ACC112 (cell line): ENCODE measurements at regions not wholly inside any gene's neighbourhood (a gene's known extent, or its start where the extent isn't known, plus 50 kb on each side); places are given as distances from the start of the nearest gene placed in this dataset.
"Not testable (repeated sequence)": the region's sequence is repeated elsewhere in the genome, so short reads cannot be mapped to it uniquely, and the experiment has no call there.

ENCODE experiments used
- H2AFZ ChIP-seq: fragments of 200-600 bp; sonication (generic); one replicate; pipeline ENCODE4 v1.6.0; 2017; ENCODE audit warnings: antibody characterized with exemption, low read length; ENCODE audit not compliant: unreplicated experiment
- H3K27ac ChIP-seq: fragments of 200-600 bp; sonication (generic); 2 replicates; pipeline ENCODE4 v1.5.1; 2014; ENCODE audit warnings: low read depth, mild to moderate bottlenecking, antibody characterized with exemption, low read length, moderate library complexity
- H3K27me3 ChIP-seq: fragments of 200-600 bp; sonication (generic); 2 replicates; pipeline ENCODE4 v1.6.1; 2014; ENCODE audit warnings: mild to moderate bottlenecking, antibody characterized with exemption, low read length, moderate library complexity, mixed read lengths; ENCODE audit not compliant: insufficient read depth
- H3K36me3 ChIP-seq: fragments of 200-600 bp; sonication (generic); 2 replicates; pipeline ENCODE4 v1.6.1; 2016; ENCODE audit warnings: mild to moderate bottlenecking, antibody characterized with exemption, low read length, moderate library complexity, mixed read lengths; ENCODE audit not compliant: insufficient read depth
- H3K4me1 ChIP-seq: fragments of 200-600 bp; sonication (generic); one replicate; pipeline ENCODE4 v1.6.1; 2016; ENCODE audit warnings: low read length, mixed read lengths; ENCODE audit not compliant: insufficient read depth, unreplicated experiment, control insufficient read depth
- H3K4me3 ChIP-seq: fragments of 200-600 bp; sonication (generic); 2 replicates; pipeline ENCODE4 v1.5.1; 2014; ENCODE audit warnings: mild to moderate bottlenecking, low read depth, low read length
- H3K79me2 ChIP-seq: fragments of 200-600 bp; sonication (generic); one replicate; pipeline ENCODE4 v1.6.0; 2016; ENCODE audit warnings: low read length; ENCODE audit not compliant: control insufficient read depth, unreplicated experiment, insufficient read depth

DNA sequence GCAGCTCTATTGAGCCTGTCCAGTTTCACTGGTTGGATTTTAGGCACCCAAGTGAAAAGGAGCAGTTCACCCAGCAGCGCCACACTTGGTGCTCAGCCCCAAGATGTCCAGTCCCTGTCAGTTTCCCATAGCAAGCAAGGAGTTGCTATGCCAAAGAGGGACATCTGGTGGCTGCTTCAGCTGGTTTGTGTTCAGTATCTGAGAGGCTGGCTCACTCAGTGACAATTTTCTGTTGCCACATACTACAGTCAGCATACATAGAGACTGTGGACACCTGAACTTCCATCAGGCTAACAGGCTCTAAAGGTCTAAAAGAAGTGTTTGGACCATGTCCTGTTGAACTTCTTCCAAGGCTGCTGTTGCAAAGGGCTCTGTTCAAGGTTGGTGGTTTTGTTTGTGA is 453.9 kb downstream of the RPIA start:
- not testable (repeated sequence) for H3K27me3 ChIP-seq, H2AFZ ChIP-seq, H3K27ac ChIP-seq, H3K79me2 ChIP-seq, H3K36me3 ChIP-seq, H3K4me3 ChIP-seq, H3K4me1 ChIP-seq

DNA sequence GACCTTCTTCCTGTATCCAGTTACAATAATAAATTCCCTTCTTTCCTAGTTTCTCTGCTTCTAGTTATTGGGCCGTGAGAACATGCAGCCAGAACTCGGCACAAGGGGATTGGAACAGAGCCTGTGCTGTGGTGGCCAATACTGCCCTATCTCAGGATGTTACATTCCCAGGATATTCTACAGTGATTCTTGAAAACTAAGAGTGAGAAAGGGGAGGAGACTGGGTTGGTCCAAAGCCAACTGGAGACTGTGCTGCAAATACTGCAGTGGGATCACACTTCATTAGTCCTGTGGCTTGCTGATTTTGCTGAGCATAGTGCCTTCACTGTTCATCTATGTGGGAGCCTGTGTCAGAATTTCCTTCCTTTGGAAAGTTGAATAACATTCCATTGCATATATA is 456.8 kb downstream of the RPIA start:
- not testable (repeated sequence) for H3K4me3 ChIP-seq, H3K79me2 ChIP-seq, H2AFZ ChIP-seq, H3K27ac ChIP-seq, H3K4me1 ChIP-seq, H3K27me3 ChIP-seq, H3K36me3 ChIP-seq

DNA sequence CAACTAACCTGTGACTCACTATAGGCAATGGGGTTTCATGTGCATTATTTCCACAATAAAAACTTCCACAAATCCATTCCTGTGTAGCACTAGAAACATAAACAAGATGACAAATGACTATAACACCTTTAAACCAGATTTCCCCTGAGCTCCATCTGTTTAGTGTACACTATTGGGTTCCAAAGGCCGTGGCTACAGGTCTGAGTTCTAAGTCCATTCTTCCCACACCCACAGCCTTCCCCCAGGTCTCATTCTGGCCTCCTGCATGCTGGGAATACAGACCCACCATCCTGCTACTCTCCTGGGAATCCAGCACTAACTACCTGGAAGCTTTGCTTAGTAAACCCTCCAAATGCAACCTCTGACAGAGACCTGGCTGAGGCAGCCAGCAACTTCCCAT is 460.2 kb downstream of the RPIA start:
- not testable (repeated sequence) for H3K4me1 ChIP-seq, H3K27me3 ChIP-seq, H3K27ac ChIP-seq, H2AFZ ChIP-seq, H3K36me3 ChIP-seq, H3K79me2 ChIP-seq, H3K4me3 ChIP-seq

DNA sequence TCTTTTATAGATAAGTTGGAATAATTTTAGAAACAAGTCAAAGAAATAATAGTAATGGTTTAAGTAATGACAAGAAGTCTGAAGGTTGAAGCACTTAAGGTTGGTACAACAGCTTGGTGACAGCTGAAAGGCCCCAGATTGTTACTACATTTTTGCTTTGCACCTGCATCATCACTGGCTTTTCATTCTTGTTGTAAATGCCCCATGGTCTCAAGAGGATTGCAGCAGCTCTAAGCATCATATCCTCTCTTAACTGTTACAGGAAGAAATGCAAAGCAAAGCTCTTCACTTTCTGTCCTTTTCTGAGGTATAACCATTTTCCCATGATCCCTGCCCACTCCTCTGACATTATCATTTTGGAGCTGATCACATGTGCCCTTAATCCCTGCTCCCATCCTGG is 461.0 kb downstream of the RPIA start:
- H3K4me3 ChIP-seq, H3K79me2 ChIP-seq, H3K4me1 ChIP-seq, H3K27me3 ChIP-seq, H2AFZ ChIP-seq, H3K27ac ChIP-seq, H3K36me3 ChIP-seq: not testable (repeated sequence)

DNA sequence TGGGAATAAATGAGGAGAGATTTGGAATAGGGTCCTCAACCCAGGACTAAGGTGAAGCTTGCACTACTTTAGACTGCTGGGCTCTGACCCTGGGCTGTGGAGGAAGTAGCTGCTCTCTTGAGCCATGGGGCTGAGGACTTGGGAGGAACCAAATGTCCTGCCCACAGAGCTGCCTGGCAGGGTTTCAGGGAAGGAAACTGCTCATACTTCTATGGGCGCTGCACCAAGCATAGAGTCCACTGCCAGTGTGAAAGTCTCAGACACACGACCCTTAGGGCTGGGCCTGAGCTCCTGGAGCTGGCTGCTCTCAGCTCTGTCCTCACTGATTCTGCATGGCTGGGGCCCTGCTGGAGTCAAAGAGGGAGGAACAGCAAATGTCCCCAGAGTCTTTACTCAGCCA is 461.7 kb downstream of the RPIA start:
- H3K27me3 ChIP-seq, H3K4me3 ChIP-seq, H3K36me3 ChIP-seq, H3K4me1 ChIP-seq, H3K79me2 ChIP-seq, H3K27ac ChIP-seq, H2AFZ ChIP-seq: not testable (repeated sequence)

DNA sequence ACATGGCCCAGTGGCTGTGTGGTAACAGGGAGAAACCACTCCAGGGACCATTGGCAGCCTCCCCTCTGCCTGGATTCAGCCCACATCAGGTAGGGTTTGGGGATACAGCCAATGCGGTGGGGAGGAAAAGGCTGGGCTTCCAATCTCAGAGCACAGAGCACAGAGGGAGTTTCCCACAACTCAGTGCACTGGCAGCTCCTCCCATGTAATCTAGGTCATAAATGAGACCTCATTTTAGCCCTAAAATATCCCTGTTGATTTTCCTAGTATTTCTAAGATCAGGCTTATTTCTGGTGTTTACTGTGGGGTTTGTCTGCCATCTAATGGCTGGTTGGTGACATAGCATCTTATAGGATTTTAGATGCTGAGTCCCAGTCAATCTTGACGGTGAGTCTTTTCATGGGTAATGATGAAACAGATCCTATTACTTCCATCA is 462.8 kb downstream of the RPIA start:
- not testable (repeated sequence) for H2AFZ ChIP-seq, H3K27me3 ChIP-seq, H3K4me1 ChIP-seq, H3K36me3 ChIP-seq, H3K4me3 ChIP-seq, H3K27ac ChIP-seq, H3K79me2 ChIP-seq

DNA sequence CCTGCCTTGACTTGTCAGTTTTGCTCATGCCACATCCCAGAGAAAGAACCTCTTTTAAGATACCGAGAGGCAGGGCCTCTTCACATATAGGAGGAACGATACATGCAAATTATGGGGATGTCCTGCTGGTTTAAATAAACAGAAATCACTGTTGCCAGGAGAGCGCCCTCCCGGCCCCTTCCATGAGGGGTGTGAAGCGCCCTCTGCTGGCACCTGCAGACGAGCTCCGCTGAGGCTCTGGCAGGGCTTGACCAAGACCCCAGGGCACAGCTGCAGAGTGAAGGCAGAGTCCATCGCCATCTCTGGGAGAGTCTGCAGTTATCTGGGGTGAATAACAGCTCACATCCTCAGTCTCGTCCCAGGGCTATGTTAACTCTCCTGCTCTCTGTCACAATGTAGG is 468.8 kb downstream of the RPIA start:
- H3K27me3 ChIP-seq, H3K79me2 ChIP-seq, H3K36me3 ChIP-seq, H3K4me1 ChIP-seq, H3K27ac ChIP-seq, H3K4me3 ChIP-seq, H2AFZ ChIP-seq: not testable (repeated sequence)

DNA sequence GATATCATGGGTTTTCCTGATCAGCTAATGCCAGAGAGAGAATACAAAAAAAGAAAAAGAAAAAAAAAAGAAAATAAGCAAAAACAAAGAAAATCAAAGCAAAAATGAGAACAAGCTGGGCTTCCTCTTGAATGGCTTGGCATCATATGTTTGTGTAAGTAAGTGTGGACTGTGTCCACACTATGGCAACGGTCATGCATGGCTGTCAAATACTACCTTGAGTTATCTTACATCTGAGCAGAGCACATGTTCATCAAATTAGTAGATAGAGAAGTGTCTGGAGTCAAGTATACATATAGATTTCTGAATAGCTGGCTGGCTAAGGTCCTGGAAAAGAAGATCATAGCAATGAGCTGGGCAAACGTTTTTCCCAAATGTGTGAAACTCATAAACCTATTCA is 470.2 kb downstream of the RPIA start:
- not testable (repeated sequence) for H3K4me3 ChIP-seq, H3K36me3 ChIP-seq, H3K4me1 ChIP-seq, H3K79me2 ChIP-seq, H3K27ac ChIP-seq, H2AFZ ChIP-seq, H3K27me3 ChIP-seq

DNA sequence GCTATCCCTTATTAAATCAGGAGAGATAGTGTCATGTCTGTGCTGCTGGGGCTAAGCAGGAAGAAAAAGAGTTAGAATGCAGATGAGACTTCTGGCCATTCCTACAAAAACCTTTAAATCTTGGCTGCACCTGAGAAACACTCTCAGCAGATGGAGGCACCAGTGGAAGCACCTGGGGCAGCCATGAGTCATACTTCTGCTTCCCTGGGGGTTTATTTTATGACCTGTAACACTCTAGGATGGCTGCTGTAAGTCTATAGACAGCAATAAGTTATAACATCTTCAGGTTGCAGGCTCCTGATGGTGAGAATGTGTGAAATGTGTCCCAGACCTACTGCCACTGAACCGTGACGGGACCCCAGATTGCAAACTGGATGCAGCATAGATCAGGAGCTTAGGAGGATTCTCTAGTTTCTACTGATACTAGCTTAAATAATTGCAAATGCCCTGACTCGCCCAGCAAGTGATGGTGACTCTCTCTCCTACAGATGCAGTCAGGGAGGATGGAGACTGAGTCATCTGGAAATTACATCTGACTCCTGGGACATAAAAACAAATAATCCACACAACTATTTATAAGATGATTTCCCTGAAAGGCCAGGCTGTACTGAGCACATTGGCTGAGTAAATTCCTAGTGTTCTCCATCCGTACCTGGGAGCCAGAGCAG is 479.2 kb downstream of the RPIA start:
- H3K4me1 ChIP-seq, H3K79me2 ChIP-seq, H2AFZ ChIP-seq, H3K27me3 ChIP-seq, H3K4me3 ChIP-seq, H3K27ac ChIP-seq, H3K36me3 ChIP-seq: not testable (repeated sequence)

DNA sequence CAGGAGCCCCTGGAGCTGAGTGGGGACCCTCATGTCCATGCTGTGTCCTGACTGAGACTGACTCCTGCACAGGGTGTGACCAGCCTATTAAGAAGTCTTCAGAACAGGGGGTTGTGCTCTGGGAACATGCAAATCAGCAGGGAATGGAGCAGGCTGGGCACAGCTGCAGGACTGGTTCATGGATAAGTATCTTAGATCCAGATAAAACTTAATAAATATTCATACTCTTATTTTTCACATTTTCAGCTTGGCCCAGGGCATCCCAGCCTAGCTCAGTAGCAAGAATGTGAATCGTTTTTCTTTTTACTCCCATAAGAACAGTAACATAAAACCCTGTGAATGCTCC is 479.7 kb downstream of the RPIA start:
- not testable (repeated sequence) for H3K79me2 ChIP-seq, H3K36me3 ChIP-seq, H3K27ac ChIP-seq, H3K4me3 ChIP-seq, H3K4me1 ChIP-seq, H2AFZ ChIP-seq, H3K27me3 ChIP-seq

DNA sequence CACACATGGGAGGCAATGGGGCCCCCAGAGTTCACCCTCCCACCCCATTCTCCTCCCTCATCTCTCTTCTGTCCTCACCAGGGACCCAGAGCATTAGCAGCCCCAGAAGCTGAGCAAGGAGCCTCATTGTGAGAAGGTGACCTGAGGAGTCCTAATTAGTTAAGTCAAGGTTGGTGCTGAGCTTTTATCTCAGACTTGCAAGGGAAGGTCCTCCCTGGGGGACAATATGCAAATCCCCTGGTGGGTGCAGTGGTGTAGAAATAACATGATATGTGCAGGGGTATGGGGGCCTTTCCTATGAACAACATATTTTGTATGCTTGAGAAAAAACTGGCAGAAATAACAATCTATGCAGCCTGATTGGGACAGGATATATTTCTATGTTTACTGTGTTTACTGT is 485.5 kb downstream of the RPIA start:
- H2AFZ ChIP-seq, H3K36me3 ChIP-seq, H3K27ac ChIP-seq, H3K79me2 ChIP-seq, H3K4me3 ChIP-seq, H3K4me1 ChIP-seq, H3K27me3 ChIP-seq: not testable (repeated sequence)

DNA sequence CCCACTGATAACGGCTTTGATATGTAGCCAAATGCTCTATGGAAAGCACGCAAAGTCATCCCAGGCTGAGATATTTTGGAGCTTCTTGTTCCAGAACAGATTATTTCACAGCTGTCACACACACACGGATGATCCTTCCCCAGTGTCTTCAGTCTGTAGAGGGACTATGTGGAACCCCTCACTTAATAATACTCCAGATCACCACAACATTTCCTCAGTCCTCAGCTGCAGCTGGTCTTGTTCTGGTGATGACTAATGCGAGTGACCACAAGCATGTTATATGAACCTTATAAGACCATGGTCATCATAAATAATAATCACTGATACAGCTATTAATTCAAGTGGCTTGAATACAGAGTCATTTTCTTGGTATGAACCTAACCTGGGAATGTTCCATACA is 490.7 kb downstream of the RPIA start:
- not testable (repeated sequence) for H3K27ac ChIP-seq, H2AFZ ChIP-seq, H3K4me1 ChIP-seq, H3K36me3 ChIP-seq, H3K79me2 ChIP-seq, H3K4me3 ChIP-seq, H3K27me3 ChIP-seq
